Sigmoid colon (tissue), 6 donors: ENCODE measurements at regions not wholly inside any gene's neighbourhood (a gene's known extent, or its start where the extent isn't known, plus 50 kb on each side); places are given as distances from the start of the nearest gene placed in this dataset.

Experiments
- DNase-seq: peaks from one replicate; pipeline ENCODE4 v3.0.0-alpha.2; 2019
- H3K27ac ChIP-seq, 4 donors: fragments of 200-600 bp; sonication (generic); one replicate each; pipeline ENCODE4 v1.5.1; 2016 to 2019; ENCODE audit warnings: mild to moderate bottlenecking in 1 of 4
- H3K27me3 ChIP-seq, 3 donors: fragments of 200-600 bp; sonication (generic); one replicate each; pipeline ENCODE4 v1.5.1; 2019; ENCODE audit warnings: mild to moderate bottlenecking in 1 of 3
- H3K36me3 ChIP-seq, 4 donors: fragments of 200-600 bp; sonication (generic); one replicate each; pipeline ENCODE4 v1.5.1; 2016 to 2019
- H3K4me1 ChIP-seq, 4 donors: fragments of 200-600 bp; sonication (generic); one replicate each; pipeline ENCODE4 v1.5.1; 2017 to 2019
- H3K4me3 ChIP-seq, 4 donors: fragments of 200-600 bp; sonication (generic); one replicate each; pipeline ENCODE4 v1.5.1; 2017 to 2019; ENCODE audit warnings: mild to moderate bottlenecking in 2 of 4, moderate library complexity in 1 of 4
- H3K9me3 ChIP-seq, 4 donors: fragments of 200-600 bp in 3 of 4; sonication (generic) in 3 of 4; one replicate each; pipeline versions ENCODE4 v1.5.1 to v1.6.1; 2013 to 2019
- EP300 ChIP-seq, 4 donors: sonication (generic); formaldehyde crosslinking; IDR thresholded peaks; one replicate each; pipeline ENCODE4 v1.6.1; 2017; ENCODE audit warnings: antibody characterized with exemption in 4 of 4
- POLR2A ChIP-seq, 2 donors: fragments of 450-650 bp; IDR thresholded peaks; one replicate each; pipeline ENCODE4 v1.6.1; 2016; ENCODE audit warnings: antibody characterized with exemption in 2 of 2, mild to moderate bottlenecking in 2 of 2, moderate library complexity in 2 of 2
- POLR2AphosphoS5 ChIP-seq, 4 donors: sonication (generic); formaldehyde crosslinking; IDR thresholded peaks; one replicate each; pipeline ENCODE4 v1.6.1; 2017; ENCODE audit warnings: antibody characterized with exemption in 4 of 4
- WGBS, 2 donors: extraction: QIAGEN DNeasy Blood & Tissue Kit; methylation state at CpG; one replicate each; pipeline ENCODE4 v1.1.7; 2013; 5-methylcytosine and 5-hydroxymethylcytosine counted together
- intact Hi-C: fragments of 100-400 bp; cut with DNase I; formaldehyde crosslinking; loops from one replicate; pipeline ENCODE4 v1.15.1; 2023
- TF ChIP-seq, protein P1 (sequence below), 4 experiments: fragments of 450-650 bp in 3 of 4; fragments of 200-600 bp in 1 of 4; IDR thresholded peaks; one replicate each; pipeline ENCODE4 v1.5.1; 2016 to 2019; ENCODE audit warnings: antibody characterized with exemption in 4 of 4, mild to moderate bottlenecking in 3 of 4, moderate library complexity in 2 of 4
- donor health status: healthy with polysubstance abuse.
- donor health status: healthy.

DNA sequence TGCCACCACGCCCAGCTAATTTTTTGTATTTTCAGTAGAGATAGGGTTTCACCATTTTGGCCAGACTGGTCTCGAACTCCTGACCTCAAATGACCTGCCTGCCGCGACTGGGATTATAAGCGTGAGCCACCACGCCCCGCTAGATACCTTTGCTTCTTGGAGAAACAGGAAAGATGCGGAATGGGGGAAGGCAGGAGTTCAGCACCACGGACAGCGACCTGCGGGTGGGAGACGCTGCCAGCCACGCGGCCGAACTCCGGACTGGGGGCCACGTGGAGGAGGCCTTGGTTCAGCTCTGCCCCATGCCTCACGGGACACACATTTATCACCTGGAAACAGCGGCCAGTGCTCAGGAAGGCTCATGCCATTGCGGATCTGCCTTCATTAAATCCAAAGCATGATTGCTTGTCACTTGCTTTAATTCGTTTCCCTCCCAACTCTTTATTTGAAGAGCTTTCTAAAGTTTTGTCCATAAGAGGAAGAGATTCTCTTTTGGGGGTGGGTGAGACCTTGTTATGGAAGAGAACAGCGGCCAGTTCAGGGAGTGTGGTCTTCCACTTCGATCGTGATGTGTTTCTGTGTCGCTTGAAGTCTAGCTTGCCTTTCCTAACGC lies 219.9 kb downstream of the ENGASE start:
- DNase-seq = no peak
- Histone ChIP-seq H3K9me3 (no peaks in the 10 kb centered on the region), H3K27ac (no peak overlapping the region), H3K36me3 (peaks cover 0 to 14% (median 0%) of the 10 kb centered on the region in 4 donors), H3K4me3 (no peak overlapping the region), H3K4me1 (no peaks in the 10 kb centered on the region), H3K27me3 (no peaks in the 10 kb centered on the region)
- 22 to 26% methylated on average over 26 of the region's 26 CpGs for WGBS, 2 donors
- no peak for TF ChIP-seq POLR2A (IDR thresholded peaks at IDR 0.05)
- peak in 2 of 4 donors; percentile 39 to 47 for TF ChIP-seq POLR2AphosphoS5 (IDR thresholded peaks at IDR 0.05)
- no peak for TF ChIP-seq EP300 (IDR thresholded peaks at IDR 0.05)
- intact Hi-C loops = no loop called here

DNA sequence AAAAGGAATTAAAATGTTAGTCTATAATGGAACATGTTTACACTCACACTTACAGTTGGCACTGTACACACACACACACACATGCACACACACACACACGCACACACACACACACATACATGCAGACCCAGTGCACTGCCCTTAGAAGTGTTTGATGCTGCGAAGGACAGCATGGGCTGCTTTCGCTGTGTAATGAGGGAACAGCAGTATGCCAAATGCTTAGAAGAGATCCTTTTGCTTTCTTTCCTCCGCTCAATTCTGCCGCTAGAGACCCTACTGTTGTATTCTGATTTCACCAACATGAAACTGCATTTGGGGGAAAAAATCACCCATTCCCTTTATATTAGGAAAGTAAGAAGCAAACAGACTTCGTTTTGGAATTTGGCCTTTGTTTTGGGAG lies 217.9 kb downstream of the ENGASE start:
- Histone ChIP-seq H3K4me3 (no peak overlapping the region), H3K9me3 (no peaks in the 10 kb centered on the region), H3K27me3 (no peaks in the 10 kb centered on the region), H3K27ac (no peak overlapping the region), H3K4me1 (no peaks in the 10 kb centered on the region), H3K36me3 (peaks cover 0 to 6% (median 0%) of the 10 kb centered on the region in 4 donors)
- WGBS, 2 donors = 81 to 83% methylated on average over 6 of the region's 6 CpGs
- TF ChIP-seq POLR2AphosphoS5 (IDR thresholded peaks at IDR 0.05) = no peak
- TF ChIP-seq EP300 (IDR thresholded peaks at IDR 0.05) = no peak
- no peak for TF ChIP-seq POLR2A (IDR thresholded peaks at IDR 0.05)
- TF ChIP-seq, protein P1, sequence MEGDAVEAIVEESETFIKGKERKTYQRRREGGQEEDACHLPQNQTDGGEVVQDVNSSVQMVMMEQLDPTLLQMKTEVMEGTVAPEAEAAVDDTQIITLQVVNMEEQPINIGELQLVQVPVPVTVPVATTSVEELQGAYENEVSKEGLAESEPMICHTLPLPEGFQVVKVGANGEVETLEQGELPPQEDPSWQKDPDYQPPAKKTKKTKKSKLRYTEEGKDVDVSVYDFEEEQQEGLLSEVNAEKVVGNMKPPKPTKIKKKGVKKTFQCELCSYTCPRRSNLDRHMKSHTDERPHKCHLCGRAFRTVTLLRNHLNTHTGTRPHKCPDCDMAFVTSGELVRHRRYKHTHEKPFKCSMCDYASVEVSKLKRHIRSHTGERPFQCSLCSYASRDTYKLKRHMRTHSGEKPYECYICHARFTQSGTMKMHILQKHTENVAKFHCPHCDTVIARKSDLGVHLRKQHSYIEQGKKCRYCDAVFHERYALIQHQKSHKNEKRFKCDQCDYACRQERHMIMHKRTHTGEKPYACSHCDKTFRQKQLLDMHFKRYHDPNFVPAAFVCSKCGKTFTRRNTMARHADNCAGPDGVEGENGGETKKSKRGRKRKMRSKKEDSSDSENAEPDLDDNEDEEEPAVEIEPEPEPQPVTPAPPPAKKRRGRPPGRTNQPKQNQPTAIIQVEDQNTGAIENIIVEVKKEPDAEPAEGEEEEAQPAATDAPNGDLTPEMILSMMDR (IDR thresholded peaks at IDR 0.05) = no peak
- intact Hi-C loops = no loop called here
- no peak for DNase-seq

DNA sequence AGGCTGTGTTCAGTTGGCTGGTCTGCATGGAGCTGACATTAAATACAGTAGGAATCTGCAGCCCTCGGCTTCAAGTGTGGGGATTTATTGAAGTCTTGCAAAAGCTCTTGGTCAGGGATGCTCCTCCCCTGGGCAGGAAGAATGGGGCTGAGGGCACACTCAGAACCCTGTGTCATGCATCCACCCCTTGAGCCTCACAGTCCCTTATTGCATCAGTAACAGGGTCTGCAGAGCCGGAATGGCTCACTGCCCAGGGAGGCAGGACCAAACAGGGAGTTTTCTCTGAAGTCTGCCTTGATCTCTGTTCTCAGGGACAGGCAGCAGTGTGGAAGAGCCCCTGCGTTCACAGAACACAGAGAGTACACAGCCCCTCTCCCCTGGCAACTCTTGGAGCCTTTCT lies 216.8 kb downstream of the ENGASE start:
- no peaks in the 10 kb centered on the region for H3K4me1 ChIP-seq
- peaks cover 0 to 14% (median 0%) of the 10 kb centered on the region in 4 donors for H3K36me3 ChIP-seq
- no peak overlapping the region for H3K27ac ChIP-seq
- H3K4me3 ChIP-seq = no peak overlapping the region
- WGBS, 2 donors = 57 to 68% methylated on average over 3 of the region's 3 CpGs
- H3K27me3 ChIP-seq = no peaks in the 10 kb centered on the region
- no peak for TF ChIP-seq EP300 (IDR thresholded peaks at IDR 0.05)
- TF ChIP-seq, protein P1 (IDR thresholded peaks at IDR 0.05) = no peak
- no peak for TF ChIP-seq POLR2AphosphoS5 (IDR thresholded peaks at IDR 0.05)
- no peak for TF ChIP-seq POLR2A (IDR thresholded peaks at IDR 0.05)
- intact Hi-C loops = no loop called here
- no peak for DNase-seq
- no peaks in the 10 kb centered on the region for H3K9me3 ChIP-seq

GRCh38 chr17:79290726-79291125 lies 216.1 kb downstream of the ENGASE start:
- Histone ChIP-seq H3K27me3 (no peaks in the 10 kb centered on the region), H3K36me3 (peaks cover 0 to 14% (median 0%) of the 10 kb centered on the region in 4 donors), H3K27ac (no peak overlapping the region), H3K4me1 (no peaks in the 10 kb centered on the region), H3K4me3 (no peak overlapping the region), H3K9me3 (no peaks in the 10 kb centered on the region)
- TF ChIP-seq, protein P1 (IDR thresholded peaks at IDR 0.05) = no peak
- no peak for TF ChIP-seq POLR2AphosphoS5 (IDR thresholded peaks at IDR 0.05)
- TF ChIP-seq EP300 (IDR thresholded peaks at IDR 0.05) = no peak
- no peak for TF ChIP-seq POLR2A (IDR thresholded peaks at IDR 0.05)
- DNase-seq = no peak
- intact Hi-C loops = no loop called here
- WGBS, 2 donors = 62 to 69% methylated on average over 4 of the region's 4 CpGs

DNA sequence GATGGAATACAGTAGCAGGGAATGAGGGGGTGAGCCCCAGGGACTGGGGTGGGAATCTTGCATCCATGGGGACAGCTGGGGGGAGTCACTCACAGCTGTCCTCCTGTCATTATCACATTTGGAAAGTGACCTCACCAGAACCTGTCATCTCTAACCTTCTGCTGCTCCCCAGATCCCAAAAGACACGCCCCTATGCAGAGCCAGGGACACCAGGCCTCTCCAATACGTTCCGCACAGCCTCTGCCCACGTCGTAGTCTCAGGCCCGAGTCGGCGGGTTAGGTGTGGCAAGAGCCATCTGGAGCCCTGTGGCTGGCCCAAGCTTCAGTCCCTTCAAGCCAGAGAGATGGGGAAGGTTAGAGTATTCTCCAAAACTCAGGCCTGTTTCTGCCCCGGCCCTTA lies 214.3 kb downstream of the ENGASE start:
- 64 to 80% methylated on average over 9 of the region's 9 CpGs for WGBS, 2 donors
- H3K36me3 ChIP-seq = peaks cover 0 to 14% (median 0%) of the 10 kb centered on the region in 4 donors
- no peaks in the 10 kb centered on the region for H3K9me3 ChIP-seq
- H3K4me3 ChIP-seq = no peak overlapping the region
- H3K27me3 ChIP-seq = no peaks in the 10 kb centered on the region
- no peak overlapping the region for H3K27ac ChIP-seq
- intact Hi-C loops = no loop called here
- TF ChIP-seq, protein P1 (IDR thresholded peaks at IDR 0.05) = no peak
- TF ChIP-seq POLR2A (IDR thresholded peaks at IDR 0.05) (no peak), EP300 (IDR thresholded peaks at IDR 0.05) (no peak), POLR2AphosphoS5 (IDR thresholded peaks at IDR 0.05) (no peak)
- no peak for DNase-seq
- no peaks in the 10 kb centered on the region for H3K4me1 ChIP-seq
